ENCODE measurements at regions not wholly inside any gene's neighbourhood (a gene's known extent, or its start where the extent isn't known, plus 50 kb on each side); places are given as distances from the start of the nearest gene placed in this dataset.

DNA sequence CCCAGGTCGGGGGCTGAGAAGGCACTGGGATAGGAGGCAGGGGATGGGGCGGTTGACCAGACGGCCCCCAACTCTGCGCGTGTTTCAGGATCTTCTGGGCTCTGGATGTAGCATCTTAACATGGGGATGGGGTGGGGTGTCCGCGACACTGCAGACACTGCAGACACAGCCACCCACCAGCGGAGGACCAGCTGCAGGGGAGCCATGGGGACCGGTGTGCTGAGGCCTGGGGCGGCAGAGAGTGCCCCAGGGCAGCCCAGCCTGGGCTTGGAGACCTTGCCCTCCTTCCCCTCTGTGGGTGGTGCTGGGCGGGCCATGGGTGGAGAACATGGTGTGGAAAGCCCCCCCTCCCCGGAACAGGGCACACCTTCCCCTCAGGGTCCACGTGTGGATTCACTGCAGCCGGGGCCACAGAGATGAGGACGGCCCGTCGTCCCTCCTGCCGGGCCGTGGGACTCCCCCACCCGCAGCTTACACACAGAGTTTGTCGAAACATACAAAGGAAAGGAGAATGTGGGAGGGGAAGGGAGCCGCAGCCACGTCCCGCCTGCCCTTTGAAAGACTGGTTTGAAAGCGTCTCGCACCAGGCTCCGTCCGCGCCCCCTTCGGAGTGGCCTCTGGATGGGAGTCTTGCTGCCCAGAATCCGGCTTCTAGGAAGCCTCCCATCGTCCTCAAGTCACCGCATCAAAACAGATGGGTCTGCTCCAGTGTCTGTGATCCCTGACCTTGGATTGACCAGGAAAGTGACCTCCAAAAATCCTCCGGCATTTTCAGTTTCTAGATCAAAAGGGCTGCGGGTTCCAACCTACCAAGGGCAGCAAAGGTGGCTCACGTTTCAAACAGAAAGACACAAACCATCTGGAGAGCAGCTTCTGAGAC lies 91.5 kb upstream of the TCERG1L start (continued):
- TF ChIP-seq, protein P1, sequence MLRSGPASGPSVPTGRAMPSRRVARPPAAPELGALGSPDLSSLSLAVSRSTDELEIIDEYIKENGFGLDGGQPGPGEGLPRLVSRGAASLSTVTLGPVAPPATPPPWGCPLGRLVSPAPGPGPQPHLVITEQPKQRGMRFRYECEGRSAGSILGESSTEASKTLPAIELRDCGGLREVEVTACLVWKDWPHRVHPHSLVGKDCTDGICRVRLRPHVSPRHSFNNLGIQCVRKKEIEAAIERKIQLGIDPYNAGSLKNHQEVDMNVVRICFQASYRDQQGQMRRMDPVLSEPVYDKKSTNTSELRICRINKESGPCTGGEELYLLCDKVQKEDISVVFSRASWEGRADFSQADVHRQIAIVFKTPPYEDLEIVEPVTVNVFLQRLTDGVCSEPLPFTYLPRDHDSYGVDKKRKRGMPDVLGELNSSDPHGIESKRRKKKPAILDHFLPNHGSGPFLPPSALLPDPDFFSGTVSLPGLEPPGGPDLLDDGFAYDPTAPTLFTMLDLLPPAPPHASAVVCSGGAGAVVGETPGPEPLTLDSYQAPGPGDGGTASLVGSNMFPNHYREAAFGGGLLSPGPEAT (IDR thresholded peaks at IDR 0.05; ENCODE audit: low read depth) = no peak
- TF ChIP-seq HDAC2 (IDR thresholded peaks at IDR 0.05) (no peak), KLF5 (IDR thresholded peaks at IDR 0.05; ENCODE audit: partially characterized antibody) (no peak), MTA2 (IDR thresholded peaks at IDR 0.05; ENCODE audit: low read depth) (no peak), JUNB (IDR thresholded peaks at IDR 0.05) (no peak), TBL1XR1 (IDR thresholded peaks at IDR 0.05; ENCODE audit: low read depth, low read length) (no peak)
- TF ChIP-seq, protein P2, sequence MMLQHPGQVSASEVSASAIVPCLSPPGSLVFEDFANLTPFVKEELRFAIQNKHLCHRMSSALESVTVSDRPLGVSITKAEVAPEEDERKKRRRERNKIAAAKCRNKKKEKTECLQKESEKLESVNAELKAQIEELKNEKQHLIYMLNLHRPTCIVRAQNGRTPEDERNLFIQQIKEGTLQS (IDR thresholded peaks at IDR 0.05; ENCODE audit: borderline replicate concordance, extremely low read depth, low read depth, low read length) = no peak

DNA sequence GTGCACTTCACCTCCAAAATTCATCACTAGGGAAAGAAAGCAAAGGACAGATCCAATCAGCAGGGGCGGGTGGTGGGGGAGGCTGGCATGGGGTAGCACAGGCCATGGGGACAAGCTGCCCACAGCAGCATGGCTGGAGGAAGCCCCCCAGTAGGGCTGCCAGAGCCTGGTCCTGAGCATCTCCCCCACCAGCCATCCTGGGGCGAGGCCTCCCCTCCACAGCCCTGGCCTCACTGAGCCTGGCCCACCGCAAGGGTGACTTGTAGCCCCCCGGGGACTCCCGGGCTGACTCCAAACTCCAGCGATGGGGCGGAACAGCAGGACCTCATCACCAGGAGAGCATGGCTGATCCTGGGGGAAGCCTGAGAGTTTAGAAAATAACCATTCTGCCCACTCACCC lies 92.4 kb upstream of the TCERG1L start:
- no peaks in the 10 kb centered on the region for H3K4me1 ChIP-seq (ENCODE audit: control insufficient read depth, insufficient read depth, low read length)
- no peak for DNase-seq (ENCODE audit: low read depth, low spot score)
- TF ChIP-seq PAX8 (IDR thresholded peaks at IDR 0.05) (no peak), RELA (IDR thresholded peaks at IDR 0.05; ENCODE audit: borderline replicate concordance, partially characterized antibody) (no peak), GATAD2B (conservative IDR thresholded peaks at IDR 0.05; ENCODE audit: low read depth) (no peak), RBBP5 (conservative IDR thresholded peaks at IDR 0.05) (no peak), BRCA1 (IDR thresholded peaks at IDR 0.05; ENCODE audit: low read depth, low read length) (no peak), NFYB (IDR thresholded peaks at IDR 0.05; ENCODE audit: insufficient read depth, low read depth, low read length) (no peak)
- H3K79me2 ChIP-seq (ENCODE audit: control insufficient read depth, insufficient read depth, low read length) = no peaks in the 10 kb centered on the region
- H3K36me3 ChIP-seq (ENCODE audit: control insufficient read depth in 2 of 2, insufficient read depth in 2 of 2, low read length in 1 of 2) = no peaks in the 10 kb centered on the region
- intact Hi-C loops (cut with micrococcal nuclease; ENCODE audit: unreplicated experiment) (no loop called here), in situ Hi-C loops (cut with MboI) (no loop called here)
- BruUV-seq (replicated peaks) = no TSS peak
- H4K20me1 ChIP-seq (ENCODE audit: control insufficient read depth, insufficient read depth) = no peaks in the 10 kb centered on the region
- no peak overlapping the region for H2AFZ ChIP-seq (ENCODE audit: control insufficient read depth, low read depth, low read length)
- SMC1A ChIA-PET (ENCODE audit: uncharacterized antibody, unreplicated experiment) = no interaction called here
- no peak overlapping the region for H3K4me2 ChIP-seq (ENCODE audit: control insufficient read depth, insufficient read depth)
- no peak overlapping the region for H3K9ac ChIP-seq (ENCODE audit: control insufficient read depth, insufficient read depth, low read length)
- no peak for FAIRE-seq
- RAD21 ChIA-PET (ENCODE audit: unreplicated experiment) = no interaction called here
- CTCF ChIA-PET = no interaction called here
- no peaks in the 10 kb centered on the region for H3K27me3 ChIP-seq (replicated peaks in 1 of 2; ENCODE audit: control insufficient read depth in 2 of 2, insufficient read depth in 2 of 2, low read length in 1 of 2)
- H3K4me3 ChIP-seq = no peak overlapping the region
- no peak for ATAC-seq
- WGBS (ENCODE audit: insufficient coverage, insufficient replicate concordance, low lambda C conversion rate, missing lambda C conversion rate) = 29% methylated on average over 7 of the region's 7 CpGs
- POLR2A ChIA-PET = no interaction called here
- H3K9me3 ChIP-seq (replicated peaks; ENCODE audit: control insufficient read depth, insufficient read depth, low read length) = no peaks in the 10 kb centered on the region
- H3K27ac ChIP-seq (ENCODE audit: control insufficient read depth, insufficient read depth) = no peak overlapping the region
